H1 (cell line): ENCODE measurements at regions not wholly inside any gene's neighbourhood (a gene's known extent, or its start where the extent isn't known, plus 50 kb on each side); places are given as distances from the start of the nearest gene placed in this dataset.

Experiments
- CTCF ChIA-PET: fragments of 300-600 bp; sonication (Branson Sonifier 250); formaldehyde crosslinking; loops from one replicate; lab custom pipeline; 2021; ENCODE audit not compliant: partially characterized antibody; lab: Charles Lee
- POLR2A ChIA-PET: fragments of 300-600 bp; sonication (Branson Sonifier 250); formaldehyde crosslinking; loops from one replicate; lab custom pipeline; 2021; ENCODE audit warnings: inconsistent platforms; ENCODE audit not compliant: partially characterized antibody; lab: Charles Lee
- DNase-seq, 2 experiments: peaks; one replicate each; pipeline versions ENCODE4 v3.0.0 to v3.0.0-alpha.2; 2010 to 2022; ENCODE audit warnings: low spot score in 2 of 2, low read depth in 1 of 2, mixed read lengths in 1 of 2
- FAIRE-seq: peaks from 2 replicates; lab custom pipeline; 2011; peaks lifted over from hg19 to GRCh38; lab: Jason Lieb, UNC
- H2AFZ ChIP-seq: 2 replicates; pipeline ENCODE4 v1.8.1; 2012; ENCODE audit warnings: low read length, inconsistent platforms
- H2AK5ac ChIP-seq: 2 replicates; pipeline ENCODE4 v1.6.1; 2013; ENCODE audit warnings: low read depth, low read length
- H2BK120ac ChIP-seq: replicated peaks from 2 replicates; pipeline ENCODE3; 2013; ENCODE audit warnings: low read depth, low read length, inconsistent platforms
- H2BK12ac ChIP-seq: 2 replicates; pipeline ENCODE4 v1.6.1; 2013; ENCODE audit warnings: low read depth, low read length
- H2BK15ac ChIP-seq: 2 replicates; pipeline ENCODE4 v1.6.1; 2013; ENCODE audit warnings: low read length
- H2BK20ac ChIP-seq: 2 replicates; pipeline ENCODE4 v1.6.1; 2013; ENCODE audit warnings: low read length
- H2BK5ac ChIP-seq: 2 replicates; pipeline ENCODE4 v1.6.1; 2013; ENCODE audit warnings: low read depth, low read length
- H3K14ac ChIP-seq: 2 replicates; pipeline ENCODE4 v1.6.1; 2013; ENCODE audit warnings: inconsistent platforms; ENCODE audit not compliant: insufficient read length
- H3K18ac ChIP-seq: 2 replicates; pipeline ENCODE4 v1.6.1; 2013; ENCODE audit warnings: low read length; ENCODE audit errors: extremely low read depth
- H3K23ac ChIP-seq: 2 replicates; pipeline ENCODE4 v1.6.1; 2013; ENCODE audit warnings: inconsistent platforms; ENCODE audit not compliant: insufficient read length
- H3K23me2 ChIP-seq: 2 replicates; pipeline ENCODE4 v1.6.1; 2013; ENCODE audit warnings: low read depth, low read length
- H3K27ac ChIP-seq: 2 replicates; pipeline ENCODE4 v1.6.1; 2011; ENCODE audit warnings: low read depth, low read length, inconsistent platforms
- H3K27me3 ChIP-seq, 4 experiments: replicated peaks in 1 of 4; 1 replicate in 1 of 4; 2 replicates in 3 of 4; pipeline versions ENCODE4 v1.6.1 to v1.8.1; 2011 to 2013; ENCODE audit warnings: low read length in 3 of 4, mild to moderate bottlenecking in 3 of 4, inconsistent platforms in 2 of 4, mixed read lengths in 2 of 4, moderate library complexity in 1 of 4; ENCODE audit not compliant: control insufficient read depth in 3 of 4, insufficient read depth in 3 of 4; ENCODE audit errors: extremely low read depth in 1 of 4
- H3K36me3 ChIP-seq, 4 experiments: 2 replicates each; pipeline versions ENCODE4 v1.6.1 to v1.8.1; 2011 to 2013; ENCODE audit warnings: mild to moderate bottlenecking in 4 of 4, low read length in 3 of 4, moderate library complexity in 2 of 4, control low read depth in 1 of 4, inconsistent platforms in 1 of 4; ENCODE audit not compliant: insufficient read depth in 4 of 4, control insufficient read depth in 2 of 4
- H3K4ac ChIP-seq: replicated peaks from 2 replicates; pipeline ENCODE3; 2013; ENCODE audit warnings: low read length, low read depth, mixed read lengths, inconsistent platforms; ENCODE audit not compliant: insufficient read length
- H3K4me1 ChIP-seq, 4 experiments: replicated peaks in 1 of 4; 1 replicate in 1 of 4; 2 replicates in 3 of 4; pipeline versions ENCODE4 v1.6.1 to v1.8.1; 2011 to 2013; ENCODE audit warnings: low read length in 3 of 4, inconsistent platforms in 2 of 4, mixed read lengths in 1 of 4; ENCODE audit not compliant: insufficient read depth in 4 of 4, control insufficient read depth in 3 of 4
- H3K4me2 ChIP-seq, 2 experiments: 2 replicates each; pipeline versions ENCODE4 v1.6.1 to v1.8.1; 2011 to 2013; ENCODE audit warnings: low read depth in 2 of 2, low read length in 2 of 2, control low read depth in 1 of 2, inconsistent platforms in 1 of 2, mild to moderate bottlenecking in 1 of 2; ENCODE audit not compliant: insufficient read depth in 1 of 2
- H3K4me3 ChIP-seq, 4 experiments: fragments of 200-600, 300-600 bp in 1 of 4; sonication (generic), shearing (Covaris generic), sonication (Bioruptor Twin) in 1 of 4; 2 replicates each; pipeline versions ENCODE4 v1.5.1 to v1.8.1; 2011 to 2016; ENCODE audit warnings: low read length in 4 of 4, low read depth in 3 of 4, control low read depth in 2 of 4, inconsistent platforms in 2 of 4, mild to moderate bottlenecking in 2 of 4, mixed read lengths in 1 of 4, moderate library complexity in 1 of 4; ENCODE audit not compliant: insufficient read depth in 2 of 4; ENCODE audit errors: extremely low read depth in 1 of 4
- H3K56ac ChIP-seq: replicated peaks from 2 replicates; pipeline ENCODE3; 2013; ENCODE audit warnings: low read depth, mild to moderate bottlenecking, mixed read lengths, low read length, inconsistent platforms; ENCODE audit not compliant: insufficient read length
- H3K79me1 ChIP-seq: 2 replicates; pipeline ENCODE4 v1.6.1; 2013; ENCODE audit warnings: low read depth, low read length, control low read depth
- H3K79me2 ChIP-seq, 2 experiments: 2 replicates each; pipeline versions ENCODE4 v1.6.1 to v1.8.1; 2012 to 2013; ENCODE audit warnings: low read length in 2 of 2, mild to moderate bottlenecking in 2 of 2, inconsistent platforms in 1 of 2; ENCODE audit not compliant: insufficient read depth in 2 of 2, control insufficient read depth in 1 of 2
- H3K9ac ChIP-seq, 4 experiments: replicated peaks in 1 of 4; 1 replicate in 1 of 4; 2 replicates in 3 of 4; pipeline versions ENCODE4 v1.6.1 to v1.8.1; 2011 to 2013; ENCODE audit warnings: low read depth in 3 of 4, low read length in 3 of 4, control low read depth in 2 of 4, mild to moderate bottlenecking in 2 of 4, moderate library complexity in 2 of 4, inconsistent platforms in 1 of 4; ENCODE audit errors: extremely low read depth in 1 of 4
- H3K9me3 ChIP-seq, 2 experiments: 2 replicates each; pipeline versions ENCODE4 v1.6.1 to v1.8.1; 2012 to 2013; ENCODE audit warnings: mild to moderate bottlenecking in 2 of 2, moderate library complexity in 2 of 2, control low read depth in 1 of 2, inconsistent platforms in 1 of 2, low read depth in 1 of 2, low read length in 1 of 2, mixed read lengths in 1 of 2; ENCODE audit not compliant: insufficient read depth in 2 of 2
- H4K20me1 ChIP-seq, 2 experiments: replicated peaks in 1 of 2; 2 replicates each; pipeline versions ENCODE3 to v1.8.1; 2011 to 2013; ENCODE audit warnings: inconsistent platforms in 2 of 2, low read length in 2 of 2, mild to moderate bottlenecking in 1 of 2; ENCODE audit not compliant: insufficient read depth in 2 of 2, control insufficient read depth in 1 of 2
- H4K5ac ChIP-seq: 2 replicates; pipeline ENCODE4 v1.6.1; 2013; ENCODE audit warnings: low read length, low read depth, mixed read lengths, inconsistent platforms; ENCODE audit not compliant: insufficient read length
- H4K8ac ChIP-seq: 2 replicates; pipeline ENCODE4 v1.8.0; 2013; ENCODE audit warnings: mild to moderate bottlenecking, moderate library complexity, low read length, inconsistent platforms; ENCODE audit not compliant: insufficient read depth; ENCODE audit errors: extremely low read depth
- H4K91ac ChIP-seq: replicated peaks from 2 replicates; pipeline ENCODE3; 2013; ENCODE audit warnings: low read length, mixed read lengths, inconsistent platforms; ENCODE audit not compliant: insufficient read length
- KDM1A ChIP-seq: fragments of 200-600, 300-600 bp; sonication (generic); IDR thresholded peaks from 2 replicates; pipeline ENCODE4 v1.7.1; 2016; ENCODE audit warnings: mild to moderate bottlenecking, low read length, borderline replicate concordance
- TBP ChIP-seq: IDR thresholded peaks from 2 replicates; pipeline ENCODE4 v1.6.1; 2011; ENCODE audit warnings: low read depth, low read length, improper control_type of control experiment
- WGBS, 2 experiments: shearing (Covaris generic) in 1 of 2; methylation state at CpG; one replicate each; pipeline versions ENCODE4 v1.1.6 to v1.1.7; 2013 to 2015; ENCODE audit warnings: low lambda C conversion rate in 2 of 2, mixed read lengths in 2 of 2, inconsistent platforms in 1 of 2, low coverage in 1 of 2, missing lambda C conversion rate in 1 of 2; ENCODE audit not compliant: insufficient replicate concordance in 2 of 2, insufficient coverage in 1 of 2, insufficient read length in 1 of 2; ENCODE audit errors: extremely low coverage in 1 of 2, missing lambda C conversion rate in 1 of 2; 5-methylcytosine and 5-hydroxymethylcytosine counted together

DNA sequence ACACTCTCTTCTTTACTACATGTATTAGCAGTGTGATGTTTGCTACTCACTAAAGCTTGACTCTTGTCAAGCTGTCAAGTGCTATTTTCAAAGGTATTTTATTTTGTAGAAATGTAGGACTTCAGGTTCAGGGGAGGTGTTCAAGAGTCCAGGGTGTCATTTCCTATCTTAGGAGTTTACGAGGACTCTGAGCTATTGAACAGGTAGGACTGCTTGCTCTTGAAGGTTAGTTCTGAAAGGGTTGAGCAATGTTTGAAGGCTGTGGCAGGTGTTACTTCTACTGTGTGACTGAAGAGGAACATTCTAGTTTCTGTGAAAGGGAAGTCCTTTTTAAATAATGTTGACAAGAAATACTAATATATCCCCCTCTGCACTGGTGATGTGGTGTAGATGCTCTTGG, 1151.2 kb downstream of the PDHA2 start:
- Histone ChIP-seq H4K8ac (no peak overlapping the region), H3K18ac (no peak overlapping the region), H2AK5ac (no peak overlapping the region), H3K4me3 (no peak overlapping the region), H3K4me2 (no peak overlapping the region), H3K56ac (no peak overlapping the region), H3K79me2 (no peaks in the 10 kb centered on the region), H3K36me3 (no peaks in the 10 kb centered on the region), H2BK15ac (no peak overlapping the region), H2BK20ac (no peak overlapping the region), H4K91ac (no peak overlapping the region), H2BK120ac (no peak overlapping the region), H3K4me1 (peaks cover 0 to 12% (median 3%) of the 10 kb centered on the region in 4 experiments; a peak in 4 of 7 replicates), H3K23ac (no peak overlapping the region), H2AFZ (no peak overlapping the region), H2BK5ac (no peak overlapping the region), H4K20me1 (no peaks in the 10 kb centered on the region), H3K27ac (no peak overlapping the region), H3K14ac (no peak overlapping the region), H3K23me2 (no peaks in the 10 kb centered on the region), H3K4ac (no peak overlapping the region), H2BK12ac (no peak overlapping the region), H4K5ac (no peak overlapping the region), H3K9ac (no peak overlapping the region), H3K27me3 (no peaks in the 10 kb centered on the region), H3K9me3 (no peaks in the 10 kb centered on the region), H3K79me1 (no peaks in the 10 kb centered on the region)
- POLR2A ChIA-PET: interaction anchor here (0.6 kb wide), 1 partner anchor 34 kb away, joined by 3 read pairs; no protein-coding TSS in a partner anchor
- DNase-seq (no peak), FAIRE-seq (no peak)
- WGBS, 2 experiments: 96% methylated on average over 1 of the region's 1 CpG; no CpG with 5 or more reads in 1 of the 2 experiments
- CTCF ChIA-PET: no interaction called here
- TF ChIP-seq KDM1A: no peak
- TF ChIP-seq TBP: no peak
